DMS153 (cell line): ENCODE measurements at regions not wholly inside any gene's neighbourhood (a gene's known extent, or its start where the extent isn't known, plus 50 kb on each side); places are given as distances from the start of the nearest gene placed in this dataset.

Source experiments
- DNase-seq: peaks from one replicate; lab custom pipeline; 2025; lab: John Stamatoyannopoulos, UW

- DNase-seq, result no peak
These were observed 336.6 kb downstream of the EN1 start for GRCh38 chr2:118510807-118511206.

GRCh38 chr2:118509319-118510004 lies 338.0 kb downstream of the EN1 start:
- DNase-seq, result no peak

GRCh38 chr2:118508282-118508681 lies 339.2 kb downstream of the EN1 start:
- DNase-seq, result no peak

GRCh38 chr2:118505436-118505835 lies 342.0 kb downstream of the EN1 start:
- DNase-seq, result no peak

GRCh38 chr2:118502106-118502505 lies 345.3 kb downstream of the EN1 start:
- no peak for DNase-seq

DNA sequence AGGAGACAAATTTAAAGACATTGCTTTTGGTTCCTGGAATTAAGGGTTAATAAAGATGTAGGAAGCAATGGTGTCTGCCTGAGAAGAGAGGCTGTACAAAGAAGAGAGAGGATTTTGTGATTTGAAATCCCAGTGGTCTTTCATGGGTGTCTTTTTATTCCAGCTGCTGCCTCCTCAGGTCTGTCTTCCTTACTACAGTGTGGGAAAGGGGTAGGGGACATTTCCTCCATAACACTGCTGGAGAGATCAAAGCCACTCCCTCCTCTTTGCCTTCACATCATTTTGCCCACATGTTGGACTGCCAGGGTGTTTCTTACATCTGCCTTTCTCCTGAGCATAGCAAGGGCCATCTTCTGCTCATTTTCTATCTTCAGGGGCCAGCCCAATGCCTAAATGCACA lies 348.5 kb downstream of the EN1 start:
- DNase-seq, result no peak

DNA sequence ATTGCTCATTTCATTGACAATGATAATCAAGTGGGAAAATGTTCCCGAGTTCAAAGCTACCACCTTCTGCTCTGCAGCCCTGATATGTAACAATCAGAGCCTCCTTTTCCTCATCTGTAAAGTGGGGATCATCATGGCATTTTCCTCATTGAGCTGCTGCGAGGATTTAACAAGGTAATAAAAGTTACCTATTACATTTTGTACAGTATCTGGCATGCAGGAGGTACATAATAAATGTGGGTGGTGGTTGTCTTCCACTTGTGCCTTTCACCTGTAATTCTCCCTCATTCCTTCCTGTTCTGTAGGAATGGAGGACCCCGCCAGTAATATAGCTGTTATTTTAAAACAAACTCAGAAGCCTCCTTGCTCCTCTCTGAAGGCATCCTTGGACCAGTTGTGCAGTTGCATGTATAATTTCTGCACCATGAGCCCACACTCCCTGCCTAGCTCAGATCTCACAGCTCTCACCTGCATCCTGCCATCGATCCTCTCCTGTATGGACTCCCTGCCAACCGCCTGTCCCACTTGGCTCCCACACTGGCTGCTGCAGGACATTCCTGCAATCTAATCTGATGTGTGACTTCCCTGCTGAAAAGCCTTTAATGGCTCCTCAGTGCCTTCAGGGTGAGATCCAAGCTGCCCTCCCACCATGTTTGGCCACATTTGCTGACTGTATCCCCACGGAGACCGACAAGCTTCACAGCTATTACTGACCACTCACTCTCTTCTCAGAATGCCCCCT lies 350.4 kb downstream of the EN1 start:
- no peak for DNase-seq

DNA sequence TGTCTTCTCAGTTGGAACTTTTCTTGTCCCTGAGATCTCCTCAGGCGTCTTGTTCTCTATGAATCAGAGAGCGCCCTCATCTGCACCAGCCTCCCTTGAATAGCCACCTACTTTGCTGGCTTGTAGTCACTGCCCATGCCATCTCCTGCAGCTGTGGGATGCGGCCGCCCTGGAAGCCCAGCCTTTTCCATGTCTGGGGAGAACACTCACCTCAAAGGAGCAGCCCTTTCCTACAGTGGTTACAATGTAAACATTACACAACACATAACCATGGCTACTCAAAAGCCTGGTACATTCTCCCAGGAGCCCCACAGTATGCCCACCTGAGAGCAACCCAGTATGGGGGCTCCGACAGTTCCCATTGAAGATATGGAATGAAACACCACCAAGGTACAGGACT lies 351.0 kb downstream of the EN1 start:
- DNase-seq, result no peak

- DNase-seq, result no peak
These were observed 352.2 kb downstream of the EN1 start for GRCh38 chr2:118495290-118495689.

GRCh38 chr2:118493213-118493612 lies 354.2 kb downstream of the EN1 start:
- DNase-seq, result no peak

GRCh38 chr2:118492335-118492734 lies 355.1 kb downstream of the EN1 start:
- DNase-seq, result no peak

GRCh38 chr2:118490330-118490729 lies 357.1 kb downstream of the EN1 start:
- DNase-seq, result no peak

GRCh38 chr2:118489712-118490299 lies 357.6 kb downstream of the EN1 start:
- no peak for DNase-seq

DNA sequence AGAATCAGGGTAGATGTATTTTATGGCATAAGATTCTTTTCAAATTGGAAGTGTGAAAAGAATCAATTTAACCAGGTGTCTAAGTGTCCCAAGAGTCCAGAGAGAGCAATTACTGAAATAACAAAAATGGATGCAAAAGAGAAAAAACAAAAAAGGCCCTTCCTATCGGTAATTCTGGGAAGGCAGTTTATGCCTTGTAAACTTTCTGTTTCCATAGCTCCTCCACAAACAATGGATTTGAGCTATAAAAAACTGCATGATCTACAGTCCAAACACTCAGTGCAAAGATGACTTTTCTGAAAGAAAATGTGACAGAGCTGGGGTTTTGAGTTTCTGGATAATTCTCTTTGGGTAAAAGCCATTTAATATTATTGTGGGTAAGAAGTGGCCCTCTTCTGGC lies 366.1 kb downstream of the EN1 start:
- no peak for DNase-seq

- no peak for DNase-seq
These were observed 368.4 kb downstream of the EN1 start for GRCh38 chr2:118479020-118479419.

GRCh38 chr2:118477111-118477862 lies 370.2 kb downstream of the EN1 start:
- no peak for DNase-seq

DNA sequence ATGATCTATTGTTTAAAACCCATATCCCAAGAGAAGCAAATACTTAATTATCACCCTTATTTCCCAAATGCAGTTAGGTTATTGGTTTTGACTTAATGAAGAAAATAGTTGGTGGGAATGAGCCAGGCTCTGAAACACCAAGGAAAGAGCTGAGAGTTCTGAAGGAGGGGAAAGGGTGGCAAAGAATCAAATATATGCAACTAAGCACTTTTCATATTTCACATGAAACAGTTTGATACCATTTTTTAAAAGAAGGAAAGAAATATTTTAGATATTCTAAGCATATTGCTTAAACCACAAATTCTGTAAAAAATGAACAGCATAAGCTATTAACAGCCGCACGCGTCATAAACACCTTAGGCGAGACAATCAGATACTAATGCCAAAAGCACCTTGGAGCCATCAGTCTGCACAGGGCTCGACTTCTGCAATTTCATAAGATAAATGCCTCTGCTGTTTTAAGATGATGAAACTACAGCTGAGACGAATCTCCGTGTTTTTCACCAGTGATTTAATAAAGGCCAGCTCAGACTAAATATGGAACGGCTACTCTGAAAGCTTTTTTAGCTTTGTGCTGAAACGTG lies 371.7 kb downstream of the EN1 start:
- no peak for DNase-seq

DNA sequence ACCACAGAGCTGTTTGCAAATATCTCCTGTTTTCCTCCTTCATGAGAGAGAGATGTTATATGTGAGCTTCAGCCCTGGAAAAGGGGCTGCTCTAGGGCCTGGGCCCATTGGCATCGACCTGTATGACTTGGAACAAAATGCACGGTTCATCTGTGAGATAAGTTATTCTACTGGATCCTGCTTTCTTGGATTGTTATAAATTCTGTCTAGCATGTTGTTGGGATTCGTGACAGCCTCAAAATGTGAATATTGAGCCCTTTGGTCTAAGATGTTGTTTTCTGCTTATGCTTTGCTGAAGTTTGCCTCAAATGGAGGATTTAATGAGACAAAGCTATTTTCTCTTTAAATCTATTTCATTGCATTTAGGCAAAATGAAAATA lies 372.9 kb downstream of the EN1 start:
- DNase-seq, result no peak

DNA sequence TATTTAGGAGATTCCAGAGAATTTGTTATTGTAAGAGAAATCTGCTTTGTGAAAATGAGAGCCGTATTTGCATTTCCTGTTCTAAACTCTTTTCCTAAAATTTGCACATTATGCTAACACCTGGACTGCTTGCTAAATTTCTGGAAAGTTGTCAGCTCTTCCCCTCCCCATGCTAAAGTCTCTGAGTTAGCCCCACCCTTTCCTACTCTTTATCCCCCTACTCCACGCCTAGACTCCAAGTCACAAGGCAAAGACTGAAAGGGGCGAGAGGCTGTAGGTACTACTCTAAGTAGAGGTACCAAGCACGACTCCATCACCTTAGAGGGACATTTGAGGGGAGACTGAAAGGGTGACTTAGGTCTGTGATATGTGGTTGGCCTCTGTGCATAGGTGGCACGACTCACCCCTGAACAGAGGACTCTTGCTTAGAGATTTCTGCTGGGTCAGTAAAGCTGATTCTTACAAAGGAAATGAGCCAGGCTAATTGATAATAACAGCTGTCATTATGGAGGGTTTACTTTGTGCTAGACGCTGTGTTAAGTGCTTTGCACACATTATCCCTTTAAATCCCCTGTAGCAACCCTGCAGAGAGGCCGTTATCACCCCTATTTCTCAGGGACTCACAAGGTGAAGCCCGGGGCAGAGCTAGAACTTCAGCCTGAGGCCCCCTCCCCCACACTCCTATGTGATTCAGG lies 373.5 kb downstream of the EN1 start:
- DNase-seq, result peak; percentile 79

GRCh38 chr2:118473241-118473640 lies 374.2 kb downstream of the EN1 start:
- no peak for DNase-seq

- DNase-seq, result no peak
These were observed 377.2 kb downstream of the EN1 start for GRCh38 chr2:118470297-118470696.

- DNase-seq, result no peak
These were observed 378.3 kb downstream of the EN1 start for GRCh38 chr2:118469103-118469502.
